ENCODE measurements at regions not wholly inside any gene's neighbourhood (a gene's known extent, or its start where the extent isn't known, plus 50 kb on each side); places are given as distances from the start of the nearest gene placed in this dataset.

GRCh38 chr1:177448036-177448615 lies 277.4 kb downstream of the BRINP2 start:
- H3K4me3 Mint-ChIP-seq = no peak overlapping the region
- H3K4me1 Mint-ChIP-seq = no peaks in the 10 kb centered on the region
- ATAC-seq (replicated peaks; ENCODE audit: extremely low read depth, poor library complexity, severe bottlenecking) (no peak), DNase-seq (ENCODE audit: low spot score in 2 of 2) (no peak)
- H3K9me3 Mint-ChIP-seq = peaks cover 15% of the 10 kb centered on the region
- no peaks in the 10 kb centered on the region for H3K27me3 Mint-ChIP-seq
- no peak overlapping the region for H3K27ac Mint-ChIP-seq (ENCODE audit: low read depth)
- H3K36me3 Mint-ChIP-seq (ENCODE audit: insufficient read depth) = no peaks in the 10 kb centered on the region

- Mint-ChIP-seq H3K4me3 (no peak overlapping the region), H3K36me3 (ENCODE audit: insufficient read depth) (no peaks in the 10 kb centered on the region), H3K27me3 (no peaks in the 10 kb centered on the region), H3K9me3 (peaks cover 13% of the 10 kb centered on the region), H3K4me1 (no peaks in the 10 kb centered on the region), H3K27ac (ENCODE audit: low read depth) (no peak overlapping the region)
- DNase-seq (ENCODE audit: low spot score in 2 of 2) = no peak
- no peak for ATAC-seq (replicated peaks; ENCODE audit: extremely low read depth, poor library complexity, severe bottlenecking)
These were observed 274.4 kb downstream of the BRINP2 start for GRCh38 chr1:177444997-177445746.

GRCh38 chr1:177443003-177443402 lies 272.2 kb downstream of the BRINP2 start:
- no peaks in the 10 kb centered on the region for H3K4me1 Mint-ChIP-seq
- no peaks in the 10 kb centered on the region for H3K27me3 Mint-ChIP-seq
- peaks cover 13% of the 10 kb centered on the region for H3K9me3 Mint-ChIP-seq
- DNase-seq (ENCODE audit: low spot score in 2 of 2) = no peak
- no peak overlapping the region for H3K4me3 Mint-ChIP-seq
- no peaks in the 10 kb centered on the region for H3K36me3 Mint-ChIP-seq (ENCODE audit: insufficient read depth)
- no peak overlapping the region for H3K27ac Mint-ChIP-seq (ENCODE audit: low read depth)
- no peak for ATAC-seq (replicated peaks; ENCODE audit: extremely low read depth, poor library complexity, severe bottlenecking)

- peaks cover 13% of the 10 kb centered on the region for H3K9me3 Mint-ChIP-seq
- no peaks in the 10 kb centered on the region for H3K4me1 Mint-ChIP-seq
- ATAC-seq (replicated peaks; ENCODE audit: extremely low read depth, poor library complexity, severe bottlenecking) (no peak), DNase-seq (ENCODE audit: low spot score in 2 of 2) (no peak)
- H3K27me3 Mint-ChIP-seq = no peaks in the 10 kb centered on the region
- H3K4me3 Mint-ChIP-seq = no peak overlapping the region
- no peaks in the 10 kb centered on the region for H3K36me3 Mint-ChIP-seq (ENCODE audit: insufficient read depth)
- H3K27ac Mint-ChIP-seq (ENCODE audit: low read depth) = no peak overlapping the region
These were observed 271.8 kb downstream of the BRINP2 start for GRCh38 chr1:177442584-177442983.

GRCh38 chr1:177441281-177441680 lies 270.5 kb downstream of the BRINP2 start:
- Mint-ChIP-seq H3K36me3 (ENCODE audit: insufficient read depth) (no peaks in the 10 kb centered on the region), H3K4me1 (no peaks in the 10 kb centered on the region), H3K9me3 (peaks cover 13% of the 10 kb centered on the region), H3K27ac (ENCODE audit: low read depth) (no peak overlapping the region), H3K27me3 (no peaks in the 10 kb centered on the region), H3K4me3 (no peak overlapping the region)
- DNase-seq (ENCODE audit: low spot score in 2 of 2) = no peak
- no peak for ATAC-seq (replicated peaks; ENCODE audit: extremely low read depth, poor library complexity, severe bottlenecking)

- DNase-seq (ENCODE audit: low spot score in 2 of 2) = no peak
- Mint-ChIP-seq H3K4me1 (no peaks in the 10 kb centered on the region), H3K9me3 (peaks cover 13% of the 10 kb centered on the region), H3K4me3 (no peak overlapping the region), H3K27ac (ENCODE audit: low read depth) (no peak overlapping the region), H3K27me3 (no peaks in the 10 kb centered on the region), H3K36me3 (ENCODE audit: insufficient read depth) (no peaks in the 10 kb centered on the region)
- ATAC-seq (replicated peaks; ENCODE audit: extremely low read depth, poor library complexity, severe bottlenecking) = no peak
These were observed 270.1 kb downstream of the BRINP2 start for GRCh38 chr1:177440821-177441220.

GRCh38 chr1:177439301-177439700 lies 268.5 kb downstream of the BRINP2 start:
- Mint-ChIP-seq H3K36me3 (ENCODE audit: insufficient read depth) (no peaks in the 10 kb centered on the region), H3K27me3 (no peaks in the 10 kb centered on the region), H3K27ac (ENCODE audit: low read depth) (no peak overlapping the region), H3K4me3 (no peak overlapping the region), H3K9me3 (peaks cover 11% of the 10 kb centered on the region), H3K4me1 (no peaks in the 10 kb centered on the region)
- DNase-seq (ENCODE audit: low spot score in 2 of 2) = no peak
- no peak for ATAC-seq (replicated peaks; ENCODE audit: extremely low read depth, poor library complexity, severe bottlenecking)

- Mint-ChIP-seq H3K4me3 (no peak overlapping the region), H3K4me1 (no peaks in the 10 kb centered on the region), H3K27ac (ENCODE audit: low read depth) (no peak overlapping the region), H3K36me3 (ENCODE audit: insufficient read depth) (no peaks in the 10 kb centered on the region), H3K9me3 (peaks cover 14% of the 10 kb centered on the region), H3K27me3 (no peaks in the 10 kb centered on the region)
- DNase-seq (ENCODE audit: low spot score in 2 of 2) (no peak), ATAC-seq (replicated peaks; ENCODE audit: extremely low read depth, poor library complexity, severe bottlenecking) (no peak)
These were observed 264.6 kb downstream of the BRINP2 start for GRCh38 chr1:177435364-177435763.

- no peaks in the 10 kb centered on the region for H3K36me3 Mint-ChIP-seq (ENCODE audit: insufficient read depth)
- H3K27me3 Mint-ChIP-seq = no peaks in the 10 kb centered on the region
- H3K27ac Mint-ChIP-seq (ENCODE audit: low read depth) = no peak overlapping the region
- no peak for DNase-seq (ENCODE audit: low spot score in 2 of 2)
- peaks cover 7% of the 10 kb centered on the region for H3K9me3 Mint-ChIP-seq
- H3K4me3 Mint-ChIP-seq = no peak overlapping the region
- H3K4me1 Mint-ChIP-seq = no peaks in the 10 kb centered on the region
- ATAC-seq (replicated peaks; ENCODE audit: extremely low read depth, poor library complexity, severe bottlenecking) = no peak
These were observed 262.1 kb downstream of the BRINP2 start for GRCh38 chr1:177432897-177433296.

GRCh38 chr1:177431123-177431522 lies 260.4 kb downstream of the BRINP2 start:
- no peak overlapping the region for H3K27ac Mint-ChIP-seq (ENCODE audit: low read depth)
- peaks cover 13% of the 10 kb centered on the region for H3K9me3 Mint-ChIP-seq
- H3K4me1 Mint-ChIP-seq = no peaks in the 10 kb centered on the region
- DNase-seq (ENCODE audit: low spot score in 2 of 2) (no peak), ATAC-seq (replicated peaks; ENCODE audit: extremely low read depth, poor library complexity, severe bottlenecking) (no peak)
- no peak overlapping the region for H3K4me3 Mint-ChIP-seq
- no peaks in the 10 kb centered on the region for H3K36me3 Mint-ChIP-seq (ENCODE audit: insufficient read depth)
- no peaks in the 10 kb centered on the region for H3K27me3 Mint-ChIP-seq

GRCh38 chr1:177429234-177429633 lies 258.5 kb downstream of the BRINP2 start:
- DNase-seq (ENCODE audit: low spot score in 2 of 2) (no peak), ATAC-seq (replicated peaks; ENCODE audit: extremely low read depth, poor library complexity, severe bottlenecking) (no peak)
- H3K27me3 Mint-ChIP-seq = no peaks in the 10 kb centered on the region
- peaks cover 18% of the 10 kb centered on the region for H3K9me3 Mint-ChIP-seq
- H3K4me1 Mint-ChIP-seq = no peaks in the 10 kb centered on the region
- no peaks in the 10 kb centered on the region for H3K36me3 Mint-ChIP-seq (ENCODE audit: insufficient read depth)
- H3K4me3 Mint-ChIP-seq = no peak overlapping the region
- no peak overlapping the region for H3K27ac Mint-ChIP-seq (ENCODE audit: low read depth)

GRCh38 chr1:177427811-177428210 lies 257.1 kb downstream of the BRINP2 start:
- H3K4me3 Mint-ChIP-seq = no peak overlapping the region
- DNase-seq (ENCODE audit: low spot score in 2 of 2) (no peak), ATAC-seq (replicated peaks; ENCODE audit: extremely low read depth, poor library complexity, severe bottlenecking) (no peak)
- H3K27ac Mint-ChIP-seq (ENCODE audit: low read depth) = no peak overlapping the region
- no peaks in the 10 kb centered on the region for H3K27me3 Mint-ChIP-seq
- no peaks in the 10 kb centered on the region for H3K4me1 Mint-ChIP-seq
- peaks cover 18% of the 10 kb centered on the region for H3K9me3 Mint-ChIP-seq
- H3K36me3 Mint-ChIP-seq (ENCODE audit: insufficient read depth) = no peaks in the 10 kb centered on the region

- Mint-ChIP-seq H3K27me3 (no peaks in the 10 kb centered on the region), H3K36me3 (ENCODE audit: insufficient read depth) (no peaks in the 10 kb centered on the region), H3K9me3 (peaks cover 28% of the 10 kb centered on the region), H3K27ac (ENCODE audit: low read depth) (no peak overlapping the region), H3K4me3 (no peak overlapping the region), H3K4me1 (no peaks in the 10 kb centered on the region)
- DNase-seq (ENCODE audit: low spot score in 2 of 2) = no peak
- ATAC-seq (replicated peaks; ENCODE audit: extremely low read depth, poor library complexity, severe bottlenecking) = no peak
These were observed 255.7 kb downstream of the BRINP2 start for GRCh38 chr1:177426497-177426896.
